ENCODE measurements at regions not wholly inside any gene's neighbourhood (a gene's known extent, or its start where the extent isn't known, plus 50 kb on each side); places are given as distances from the start of the nearest gene placed in this dataset.

- TF ChIP-seq POLR2A (IDR thresholded peaks at IDR 0.05): no peak
- TF ChIP-seq, protein P1, sequence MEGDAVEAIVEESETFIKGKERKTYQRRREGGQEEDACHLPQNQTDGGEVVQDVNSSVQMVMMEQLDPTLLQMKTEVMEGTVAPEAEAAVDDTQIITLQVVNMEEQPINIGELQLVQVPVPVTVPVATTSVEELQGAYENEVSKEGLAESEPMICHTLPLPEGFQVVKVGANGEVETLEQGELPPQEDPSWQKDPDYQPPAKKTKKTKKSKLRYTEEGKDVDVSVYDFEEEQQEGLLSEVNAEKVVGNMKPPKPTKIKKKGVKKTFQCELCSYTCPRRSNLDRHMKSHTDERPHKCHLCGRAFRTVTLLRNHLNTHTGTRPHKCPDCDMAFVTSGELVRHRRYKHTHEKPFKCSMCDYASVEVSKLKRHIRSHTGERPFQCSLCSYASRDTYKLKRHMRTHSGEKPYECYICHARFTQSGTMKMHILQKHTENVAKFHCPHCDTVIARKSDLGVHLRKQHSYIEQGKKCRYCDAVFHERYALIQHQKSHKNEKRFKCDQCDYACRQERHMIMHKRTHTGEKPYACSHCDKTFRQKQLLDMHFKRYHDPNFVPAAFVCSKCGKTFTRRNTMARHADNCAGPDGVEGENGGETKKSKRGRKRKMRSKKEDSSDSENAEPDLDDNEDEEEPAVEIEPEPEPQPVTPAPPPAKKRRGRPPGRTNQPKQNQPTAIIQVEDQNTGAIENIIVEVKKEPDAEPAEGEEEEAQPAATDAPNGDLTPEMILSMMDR (IDR thresholded peaks at IDR 0.05): no peak
- TF ChIP-seq POLR2AphosphoS5 (IDR thresholded peaks at IDR 0.05): no peak
These were observed 691.5 kb downstream of the KCTD8 start for GRCh38 chr4:43757147-43757546.

Data from sigmoid colon (tissue), 4 donors.